Ishikawa (cell line): ENCODE measurements at regions not wholly inside any gene's neighbourhood (a gene's known extent, or its start where the extent isn't known, plus 50 kb on each side); places are given as distances from the start of the nearest gene placed in this dataset.

ENCODE experiments used
- FOXM1 ChIP-seq: IDR thresholded peaks from 2 replicates; pipeline ENCODE4 v1.6.1; 2012; ENCODE audit warnings: low read depth, borderline replicate concordance
- REST ChIP-seq: IDR thresholded peaks from 2 replicates; pipeline ENCODE4 v1.6.1; 2012; ENCODE audit warnings: low read depth, mild to moderate bottlenecking
- TAF1 ChIP-seq: IDR thresholded peaks from 2 replicates; pipeline ENCODE4 v1.6.1; 2012; ENCODE audit warnings: low read depth, mild to moderate bottlenecking
- TEAD4 ChIP-seq: IDR thresholded peaks from 2 replicates; pipeline ENCODE4 v1.6.1; 2012

DNA sequence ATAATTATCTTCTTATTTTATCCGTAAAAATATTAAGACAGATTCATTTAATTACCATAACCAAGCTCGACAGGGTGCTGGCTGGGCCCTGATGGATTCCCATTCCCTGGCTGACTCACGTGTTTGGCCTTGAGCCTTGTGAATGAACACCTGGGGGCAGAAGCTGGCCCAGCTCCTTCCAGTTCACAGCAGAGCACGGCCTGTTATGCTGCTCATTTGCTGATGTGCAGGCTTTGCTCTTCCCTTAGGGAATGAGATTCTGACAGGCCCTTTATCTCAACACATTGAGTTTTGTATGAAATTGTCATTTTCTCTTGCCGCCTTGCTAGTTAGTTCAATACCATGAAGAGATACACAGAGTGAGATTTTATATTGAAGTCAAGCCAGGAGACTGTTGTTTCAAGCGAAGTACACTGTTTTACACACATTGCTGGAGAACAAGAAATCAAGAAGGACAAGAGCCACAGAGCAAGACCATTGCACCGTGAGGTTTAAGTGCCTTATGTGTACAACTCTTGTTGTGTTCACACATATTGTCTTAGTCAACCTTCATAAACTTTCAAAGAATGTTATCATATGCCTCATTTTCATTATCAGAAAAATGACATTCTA, 1583.3 kb downstream of the STIM2 start:
- TF ChIP-seq FOXM1 (no peak), TEAD4 (no peak), REST (no peak), TAF1 (no peak)
